AG20443 (cell line): ENCODE measurements at regions not wholly inside any gene's neighbourhood (a gene's known extent, or its start where the extent isn't known, plus 50 kb on each side); places are given as distances from the start of the nearest gene placed in this dataset.
"Not testable (repeated sequence)": the region's sequence is repeated elsewhere in the genome, so short reads cannot be mapped to it uniquely, and the experiment has no call there.

ENCODE experiments used
- DNase-seq: peaks from one replicate; pipeline ENCODE4 v3.0.0; 2012; ENCODE audit warnings: low spot score, mixed read lengths

DNA sequence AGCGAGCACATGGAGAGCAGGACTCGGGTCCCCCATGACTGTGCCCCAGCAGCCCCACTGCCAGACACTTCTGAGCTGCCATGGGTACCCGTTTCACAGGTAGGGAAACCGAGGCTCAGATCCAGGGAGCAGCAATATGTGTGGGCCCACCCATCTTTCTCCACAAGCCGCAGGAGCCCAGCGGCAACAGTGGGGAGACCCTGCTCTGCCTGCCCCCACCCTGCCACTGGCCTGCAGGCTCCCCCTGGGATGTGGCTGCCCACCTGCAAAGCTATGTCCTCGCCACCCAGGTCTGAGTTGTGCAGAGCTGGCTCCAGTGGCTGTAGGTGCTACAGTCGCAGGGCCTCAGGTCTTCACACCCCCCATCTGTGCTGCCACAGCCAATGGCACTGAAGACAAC lies 50.6 kb upstream of the C1QTNF9B start:
- no peak for DNase-seq

- no peak for DNase-seq
Observed at GRCh38 chr13:23949200-23949599, 51.9 kb upstream of the C1QTNF9B start.

DNA sequence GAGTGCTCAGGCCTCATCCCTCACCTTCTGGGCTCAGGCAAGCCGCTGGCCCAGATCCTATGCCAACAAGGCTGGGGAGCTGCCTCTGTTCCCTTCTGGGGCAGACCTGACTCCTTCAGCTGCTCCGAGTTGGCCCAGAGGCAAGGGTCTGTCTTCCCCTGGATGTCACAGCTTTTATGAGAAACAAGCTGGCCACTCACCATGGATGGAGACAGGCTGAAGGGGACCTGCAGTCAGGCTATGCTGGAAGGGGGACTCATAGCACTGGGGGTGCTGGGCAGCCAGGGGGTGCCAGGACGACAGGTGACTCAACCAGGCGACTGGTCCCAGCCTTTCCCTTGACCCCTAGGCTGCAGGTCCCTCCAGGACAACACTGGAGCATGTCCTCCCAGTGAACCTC lies 52.4 kb upstream of the C1QTNF9B start:
- no peak for DNase-seq

DNA sequence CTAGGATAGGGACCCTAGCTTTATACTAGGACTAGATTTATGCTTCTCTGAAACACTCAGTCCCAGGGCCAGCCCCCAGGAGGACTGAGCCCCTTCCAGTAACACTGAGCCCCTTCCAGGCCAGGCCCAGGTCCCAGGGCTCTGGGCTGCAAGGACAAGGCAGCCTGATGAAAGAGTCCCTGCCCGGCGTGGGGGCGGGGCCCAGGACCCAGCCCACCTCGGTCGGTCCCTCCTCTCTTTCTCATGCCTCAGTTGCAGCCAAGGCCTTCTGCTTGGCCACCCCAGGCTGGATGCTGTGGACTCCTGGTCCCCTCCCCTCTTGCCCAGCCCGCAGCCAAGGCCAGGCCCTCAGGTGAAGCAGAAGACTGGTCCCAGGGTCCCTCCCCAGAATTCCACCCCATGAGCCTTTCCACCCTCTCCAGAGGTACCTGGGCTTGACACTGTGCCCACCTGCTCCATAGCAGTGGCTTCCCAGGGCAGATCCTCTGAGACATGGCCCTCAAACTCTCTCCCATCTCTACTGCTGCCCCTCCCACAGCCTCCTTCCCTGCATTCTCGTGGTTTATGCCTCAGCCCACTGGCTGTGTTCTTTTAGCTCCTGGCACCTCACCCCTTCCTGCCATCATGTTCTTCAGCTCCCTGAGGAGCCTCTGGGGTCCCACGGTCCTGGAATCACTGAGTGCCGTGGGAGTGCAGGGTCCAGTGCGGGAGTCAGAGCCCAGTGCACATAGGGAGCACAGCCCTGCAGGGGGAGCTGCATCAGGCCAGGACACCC lies 53.6 kb upstream of the C1QTNF9B start:
- no peak for DNase-seq

- DNase-seq: no peak
Observed at GRCh38 chr13:23952796-23953195, 55.5 kb upstream of the C1QTNF9B start.

DNA sequence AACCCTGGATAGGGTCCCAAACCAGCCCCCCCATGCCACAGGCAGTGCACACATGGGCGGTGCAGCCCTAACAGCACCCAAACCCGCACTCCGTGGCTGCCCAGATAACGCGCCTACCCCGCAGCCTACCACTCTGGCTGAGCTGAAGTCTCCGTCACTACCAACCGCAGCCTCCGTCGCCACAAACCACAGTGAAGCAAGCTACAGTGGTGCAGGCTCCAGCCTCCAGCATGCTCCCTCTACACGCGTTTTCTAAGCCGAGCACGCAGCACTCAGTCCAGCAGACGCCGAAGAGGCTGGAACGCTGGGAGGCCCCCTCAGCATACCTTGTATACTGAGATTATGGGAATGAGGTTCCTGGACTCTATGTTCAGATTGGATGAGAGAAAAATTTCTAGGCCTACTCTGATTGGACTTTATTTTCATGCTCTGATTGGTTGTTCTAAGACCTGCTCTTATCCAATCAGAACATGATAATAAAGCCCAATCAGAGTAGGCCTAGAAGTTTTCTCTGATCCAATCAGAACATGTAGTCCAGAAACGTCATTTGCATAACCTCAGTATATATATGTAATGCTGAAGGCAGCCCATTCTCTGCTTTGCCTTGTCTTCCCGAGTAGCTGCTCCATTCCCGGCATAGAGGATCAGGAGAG lies 56.7 kb upstream of the C1QTNF9B start:
- no peak for DNase-seq

DNA sequence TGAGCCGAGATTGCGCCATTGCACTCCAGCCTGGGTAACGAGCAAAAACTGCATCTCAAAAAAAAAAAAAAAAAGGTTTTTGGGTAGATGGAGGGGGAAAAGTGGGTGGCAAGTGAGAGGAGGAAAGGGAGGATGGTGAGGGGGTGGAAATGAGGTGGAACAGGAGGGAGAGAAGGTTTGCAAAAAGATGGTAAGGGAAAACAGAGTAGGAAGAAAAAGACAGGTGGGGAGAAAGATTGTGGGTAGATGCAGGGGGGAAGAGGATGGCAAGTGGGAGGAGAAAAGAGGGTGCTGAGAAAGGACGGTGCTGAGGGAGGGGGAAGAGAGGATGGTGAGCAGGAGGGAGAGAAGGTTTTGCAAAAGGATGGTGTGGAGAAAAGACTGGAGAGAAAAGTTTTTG lies 57.8 kb upstream of the C1QTNF9B start:
- no peak for DNase-seq

- DNase-seq: peak; percentile 47
Observed at GRCh38 chr13:23956106-23956505, 58.8 kb upstream of the C1QTNF9B start.

DNA sequence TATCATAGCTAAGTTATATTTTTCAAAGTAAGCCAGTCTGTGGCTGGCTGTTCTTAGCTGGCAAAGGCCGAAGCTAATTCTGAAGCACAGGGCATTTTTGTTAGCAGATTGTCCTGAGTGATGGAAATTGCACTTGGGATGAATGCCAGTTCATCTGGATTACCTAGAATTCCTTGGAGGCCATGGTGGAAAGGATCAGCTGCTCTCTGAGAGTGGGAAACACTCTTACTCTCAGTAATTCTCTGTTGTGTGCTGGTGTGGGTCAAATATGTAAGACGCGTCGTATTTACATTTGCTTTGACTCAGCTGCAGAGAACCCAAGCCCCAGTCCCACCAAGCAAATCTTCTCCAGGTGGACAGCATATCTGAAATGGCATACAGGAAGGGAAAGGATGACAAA lies 60.7 kb upstream of the C1QTNF9B start:
- DNase-seq: no peak

- no peak for DNase-seq
Observed at GRCh38 chr13:23959231-23959862, 62.0 kb upstream of the C1QTNF9B start.

GRCh38 chr13:23960566-23961156 lies 63.4 kb upstream of the C1QTNF9B start:
- no peak for DNase-seq

DNA sequence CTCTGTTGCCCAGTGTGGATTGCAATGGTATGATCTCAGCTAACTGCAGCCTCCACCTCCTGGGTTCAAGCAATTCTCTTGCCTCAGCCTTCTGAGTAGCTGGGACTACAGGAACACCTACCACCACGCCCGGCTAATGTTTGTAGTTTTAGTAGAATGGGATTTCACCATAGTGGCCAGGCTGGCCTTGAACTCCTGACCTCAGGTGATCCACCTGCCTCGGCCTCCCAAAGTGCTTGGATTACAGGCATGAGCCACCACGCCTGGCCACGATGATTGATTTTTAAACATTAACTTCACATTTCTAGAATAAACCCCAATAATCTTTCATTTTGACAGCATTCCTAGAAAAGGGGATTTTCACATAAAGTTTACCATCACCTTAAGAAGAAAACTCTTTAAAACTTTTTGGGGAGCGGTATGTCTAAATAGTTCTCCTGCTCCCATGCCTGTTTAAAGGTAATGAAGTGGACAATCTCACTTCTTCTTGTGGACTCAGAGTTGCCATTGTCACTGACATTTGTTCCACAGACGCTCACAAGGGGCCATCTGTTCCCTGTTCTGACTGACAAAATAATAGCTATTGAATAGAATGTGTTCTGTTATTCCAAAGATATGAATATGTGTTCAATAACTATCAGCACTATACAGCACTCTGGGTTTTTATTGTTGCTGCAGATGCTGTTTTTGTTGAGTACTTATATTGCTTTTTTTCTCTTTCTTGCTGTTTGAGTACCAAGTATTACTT lies 66.1 kb upstream of the C1QTNF9B start:
- no peak for DNase-seq

- DNase-seq: no peak
Observed at GRCh38 chr13:23963947-23964346, 66.6 kb upstream of the C1QTNF9B start.

DNA sequence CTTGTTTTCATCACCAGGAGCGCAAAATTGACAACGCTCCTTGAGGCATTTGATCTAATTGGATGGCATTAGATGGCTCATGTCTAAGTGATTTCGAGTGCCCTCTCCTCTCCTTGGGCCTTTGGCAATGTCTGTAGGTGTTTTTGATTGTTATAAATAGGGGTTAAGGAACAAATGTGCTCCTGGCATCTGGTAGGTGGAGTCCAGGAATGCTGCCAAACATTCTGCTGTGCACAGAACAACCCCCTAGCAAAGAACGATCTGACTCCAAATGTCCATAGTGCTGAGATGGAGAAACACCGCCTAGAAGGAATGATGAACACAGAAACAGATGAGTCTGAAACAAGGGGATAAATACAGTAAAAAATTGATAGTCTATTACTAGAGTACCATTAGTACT lies 68.0 kb upstream of the C1QTNF9B start:
- no peak for DNase-seq

DNA sequence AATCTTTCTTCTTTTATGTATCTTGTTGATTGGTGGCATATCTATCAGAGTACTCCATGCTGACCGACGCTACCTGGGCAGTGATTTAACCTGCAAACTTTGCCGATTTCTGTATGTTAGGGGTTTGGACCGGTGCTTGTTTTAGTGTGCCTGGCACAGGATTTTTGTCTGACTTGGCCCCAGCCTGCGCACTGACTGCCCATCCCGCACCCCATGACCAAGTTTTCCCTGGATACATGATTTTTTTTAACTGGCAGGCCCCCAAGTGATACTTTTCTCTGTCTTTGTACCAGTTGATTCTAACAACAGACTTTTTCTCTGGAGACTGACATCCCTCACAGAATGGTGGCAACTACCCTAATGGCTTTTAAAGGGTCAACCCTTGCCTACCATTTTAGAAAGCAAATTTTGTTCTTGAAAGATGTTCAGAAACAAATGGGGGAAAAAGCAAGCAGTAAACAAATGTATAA lies 69.0 kb upstream of the C1QTNF9B start:
- no peak for DNase-seq

DNA sequence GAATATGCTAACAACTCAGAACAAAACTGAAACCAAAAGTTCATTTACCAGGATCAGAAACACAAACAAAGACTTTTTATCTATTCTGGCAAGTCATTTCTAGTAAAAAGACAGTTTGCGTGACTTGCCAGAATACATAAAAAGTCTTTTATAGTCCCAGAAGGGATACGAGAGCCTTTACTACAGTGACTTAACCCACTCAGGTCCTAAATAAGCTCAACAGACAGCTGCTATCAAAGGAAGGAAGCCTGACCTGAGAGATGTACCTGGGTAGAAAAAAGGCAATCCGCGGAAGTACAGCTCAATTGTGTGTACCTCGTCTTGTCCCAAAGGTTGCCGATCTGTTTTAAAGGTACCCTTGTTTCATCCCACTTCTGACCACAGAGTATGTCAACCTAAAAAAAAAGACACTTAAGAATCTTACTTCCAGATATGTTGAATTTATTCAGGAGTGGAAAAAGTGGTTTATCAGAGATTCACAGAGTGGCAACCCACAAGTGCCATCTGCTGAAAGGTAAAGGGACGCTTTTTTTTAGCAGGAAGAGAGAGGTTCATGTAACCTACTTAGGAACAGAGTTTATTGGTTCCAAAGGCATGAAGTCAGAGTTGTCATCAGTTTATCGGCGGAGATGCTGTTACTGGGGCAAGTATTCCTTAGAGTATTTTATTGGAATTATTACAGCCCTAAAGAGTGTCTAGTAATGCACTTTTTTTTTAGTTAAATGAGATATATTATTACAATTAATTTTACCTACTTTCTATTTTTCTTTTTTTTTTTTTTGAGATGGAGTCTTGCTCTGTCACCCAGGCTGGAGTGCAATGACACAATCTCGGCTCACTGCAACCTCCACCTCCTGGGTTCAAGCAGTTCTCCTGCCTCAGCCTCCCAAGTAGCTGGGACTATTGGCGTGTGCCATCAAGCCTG lies 69.7 kb upstream of the C1QTNF9B start:
- no peak for DNase-seq

DNA sequence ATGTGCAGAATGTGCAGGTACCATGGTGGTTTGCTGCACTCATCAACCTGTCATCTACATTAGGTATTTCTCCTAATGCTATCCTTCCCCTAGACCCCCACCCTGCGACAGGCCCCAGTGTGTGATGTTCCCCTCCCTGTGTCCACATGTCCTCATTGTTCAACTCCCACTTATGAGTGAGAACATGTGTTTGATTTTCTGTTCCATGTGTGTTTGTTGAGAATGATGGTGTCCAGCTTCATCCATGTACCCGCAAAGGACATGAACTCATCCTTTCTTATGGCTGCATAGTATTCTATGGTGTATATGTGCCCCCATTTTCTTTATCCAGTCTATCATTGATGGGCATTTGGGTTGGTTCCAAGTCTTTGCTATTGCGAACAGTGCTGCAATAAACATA lies 70.5 kb upstream of the C1QTNF9B start:
- DNase-seq: not testable (repeated sequence)

GRCh38 chr13:23969647-23970046 lies 72.3 kb upstream of the C1QTNF9B start:
- no peak for DNase-seq

- DNase-seq: peak; percentile 93
Observed at GRCh38 chr13:23979361-23980159, 82.3 kb upstream of the C1QTNF9B start.

GRCh38 chr13:23980160-23980551 lies 82.9 kb upstream of the C1QTNF9B start:
- DNase-seq: peak; percentile 98
